ENCODE measurements at regions not wholly inside any gene's neighbourhood (a gene's known extent, or its start where the extent isn't known, plus 50 kb on each side); places are given as distances from the start of the nearest gene placed in this dataset.

GRCh38 chr7:1380821-1381580 is 78.3 kb downstream of the MICALL2 start:
- no peaks in the 10 kb centered on the region for H3K36me3 ChIP-seq (ENCODE audit: insufficient read depth, low read length)
- no peaks in the 10 kb centered on the region for H3K79me2 ChIP-seq (ENCODE audit: insufficient read depth, low read depth, low read length)
- H3K4me2 ChIP-seq (ENCODE audit: low read length), result no peak overlapping the region
- H3K4me3 ChIP-seq (ENCODE audit: low read depth, low read length, poor library complexity, severe bottlenecking), result no peak overlapping the region
- H3K27ac ChIP-seq (ENCODE audit: low read depth, low read length, poor library complexity, severe bottlenecking), result no peak overlapping the region
- no peaks in the 10 kb centered on the region for H3K9me3 ChIP-seq (ENCODE audit: low read length)
- no peak for DNase-seq (ENCODE audit: low spot score)
- BruUV-seq (replicated peaks), result no TSS peak
- H3K9me2 ChIP-seq (ENCODE audit: insufficient read depth, low read length), result no peaks in the 10 kb centered on the region
- ChIA-PET CTCF (ENCODE audit: unreplicated experiment) (no interaction called here), POLR2A (no interaction called here)
- H3K4me1 ChIP-seq (ENCODE audit: insufficient read depth, low read length, poor library complexity, severe bottlenecking), result no peaks in the 10 kb centered on the region
- H2AFZ ChIP-seq (ENCODE audit: low read length), result no peak overlapping the region
- no peak for TF ChIP-seq CTCF (conservative IDR thresholded peaks at IDR 0.05; ENCODE audit: low read length)
- no peak for TF ChIP-seq EZH2phosphoT487 (IDR thresholded peaks at IDR 0.05; ENCODE audit: borderline replicate concordance, low read depth, low read length)
- intact Hi-C loops (cut with micrococcal nuclease; ENCODE audit: unreplicated experiment), result no loop called here
- H4K20me1 ChIP-seq (ENCODE audit: insufficient read depth, low read length), result no peaks in the 10 kb centered on the region

GRCh38 chr7:1382553-1383397 is 76.5 kb downstream of the MICALL2 start:
- Histone ChIP-seq H3K4me1 (ENCODE audit: insufficient read depth, low read length, poor library complexity, severe bottlenecking) (no peaks in the 10 kb centered on the region), H2AFZ (ENCODE audit: low read length) (no peak overlapping the region), H3K27ac (ENCODE audit: low read depth, low read length, poor library complexity, severe bottlenecking) (no peak overlapping the region), H3K4me3 (ENCODE audit: low read depth, low read length, poor library complexity, severe bottlenecking) (no peak overlapping the region), H3K9me3 (ENCODE audit: low read length) (no peaks in the 10 kb centered on the region), H3K36me3 (ENCODE audit: insufficient read depth, low read length) (no peaks in the 10 kb centered on the region), H3K9me2 (ENCODE audit: insufficient read depth, low read length) (no peaks in the 10 kb centered on the region), H4K20me1 (ENCODE audit: insufficient read depth, low read length) (no peaks in the 10 kb centered on the region), H3K79me2 (ENCODE audit: insufficient read depth, low read depth, low read length) (no peaks in the 10 kb centered on the region), H3K4me2 (ENCODE audit: low read length) (no peak overlapping the region)
- POLR2A ChIA-PET, result no interaction called here
- intact Hi-C loops (cut with micrococcal nuclease; ENCODE audit: unreplicated experiment), result no loop called here
- no peak for DNase-seq (ENCODE audit: low spot score)
- CTCF ChIA-PET (ENCODE audit: unreplicated experiment), result no interaction called here
- TF ChIP-seq EZH2phosphoT487 (IDR thresholded peaks at IDR 0.05; ENCODE audit: borderline replicate concordance, low read depth, low read length) (no peak), CTCF (conservative IDR thresholded peaks at IDR 0.05; ENCODE audit: low read length) (no peak)
- no TSS peak for BruUV-seq (replicated peaks)
